GM18861 (cell line): ENCODE measurements at regions not wholly inside any gene's neighbourhood (a gene's known extent, or its start where the extent isn't known, plus 50 kb on each side); places are given as distances from the start of the nearest gene placed in this dataset.
"Not testable (repeated sequence)": the region's sequence is repeated elsewhere in the genome, so short reads cannot be mapped to it uniquely, and the experiment has no call there.

Experiments
- ATAC-seq: cut with Tn5 transposase; IDR thresholded peaks from one replicate; pipeline ENCODE4 v1.9.1; 2021; ENCODE audit not compliant: unreplicated experiment

- ATAC-seq = no peak
Observed at GRCh38 chr5:12208366-12209100, 304.3 kb upstream of the CTNND2 start.

DNA sequence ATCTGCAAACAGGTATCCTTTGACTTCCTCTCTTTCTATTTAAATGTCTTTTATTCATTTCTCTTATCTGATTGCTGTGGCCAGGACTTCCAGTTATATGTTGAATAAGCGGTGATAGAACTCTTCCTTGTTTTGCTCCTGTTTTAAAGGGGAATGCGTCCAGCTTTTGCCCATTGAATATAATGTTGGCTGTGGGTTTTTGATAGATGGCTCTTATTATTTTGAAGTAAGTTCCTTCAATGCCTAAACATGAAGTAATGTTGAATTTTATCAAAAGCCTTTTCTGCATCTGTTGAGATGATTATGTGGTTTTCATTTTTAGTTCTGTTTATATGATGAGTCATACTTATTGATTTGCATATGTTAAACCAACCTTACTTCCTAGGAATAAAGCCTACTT, 300.5 kb upstream of the CTNND2 start:
- ATAC-seq = no peak

GRCh38 chr5:12193536-12193935, 289.3 kb upstream of the CTNND2 start:
- no peak for ATAC-seq

- ATAC-seq = no peak
Observed at GRCh38 chr5:12183003-12183402, 278.8 kb upstream of the CTNND2 start.

DNA sequence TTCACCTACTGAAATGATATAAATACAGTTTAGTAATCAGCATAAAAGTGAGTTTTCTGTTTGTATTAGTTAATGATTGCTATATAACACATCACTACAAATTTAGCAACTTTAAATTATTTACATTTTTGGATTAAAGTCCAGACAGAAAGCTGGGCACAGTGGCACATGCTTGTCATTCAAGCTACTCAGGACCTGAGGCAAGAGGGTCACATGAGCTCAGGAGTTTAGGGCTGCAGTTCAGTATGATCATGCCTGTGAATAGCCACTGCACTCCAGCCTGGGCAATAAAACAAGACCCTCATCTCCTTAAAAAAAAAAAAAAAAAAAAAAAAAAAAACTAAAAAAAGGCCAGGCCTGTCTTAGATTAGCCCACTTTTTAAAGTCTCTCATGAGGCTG, 273.6 kb upstream of the CTNND2 start:
- no peak for ATAC-seq

DNA sequence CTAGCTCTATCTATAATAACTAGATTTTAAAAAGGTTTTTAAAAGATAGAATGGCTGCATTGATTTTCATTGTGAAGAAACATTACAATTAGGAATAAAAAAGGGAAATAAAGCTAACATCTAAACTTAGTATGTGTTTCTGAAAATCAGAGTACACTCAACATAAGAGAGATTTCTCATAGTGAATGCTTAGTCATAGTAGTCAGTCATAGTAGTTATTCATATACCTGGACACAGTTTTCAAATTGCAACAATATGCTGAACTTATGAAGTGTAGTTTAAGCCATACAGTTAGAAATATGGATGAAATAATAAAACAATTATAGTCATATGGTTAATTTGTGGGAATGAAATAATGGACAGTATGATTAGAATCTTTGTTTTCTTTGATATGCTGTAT, 273.0 kb upstream of the CTNND2 start:
- no peak for ATAC-seq

GRCh38 chr5:12175914-12176585, 271.8 kb upstream of the CTNND2 start:
- no peak for ATAC-seq

GRCh38 chr5:12174734-12175133, 270.5 kb upstream of the CTNND2 start:
- no peak for ATAC-seq

- no peak for ATAC-seq
Observed at GRCh38 chr5:12169536-12169935, 265.3 kb upstream of the CTNND2 start.

DNA sequence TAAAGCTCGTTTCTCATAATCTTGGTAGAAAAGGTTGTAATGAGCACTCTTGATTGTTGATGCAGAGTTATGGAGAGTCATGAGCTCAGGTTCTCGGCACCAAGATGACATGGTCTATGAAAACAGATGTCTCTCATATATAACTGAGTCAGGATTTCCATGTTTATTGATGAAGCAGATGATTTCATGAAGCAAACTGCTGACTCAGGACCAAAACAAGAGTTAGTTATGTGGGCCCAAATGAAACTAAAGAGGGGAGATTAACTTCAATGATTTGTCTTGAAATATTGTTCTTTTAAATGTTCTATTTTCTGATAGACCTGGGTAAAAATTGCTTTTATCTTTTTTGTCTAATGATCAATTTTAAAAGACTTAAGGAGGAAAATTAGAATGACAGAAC, 258.6 kb upstream of the CTNND2 start:
- no peak for ATAC-seq

- no peak for ATAC-seq
Observed at GRCh38 chr5:12147513-12147912, 243.3 kb upstream of the CTNND2 start.

- ATAC-seq = no peak
Observed at GRCh38 chr5:12141496-12141895, 237.2 kb upstream of the CTNND2 start.

- ATAC-seq = no peak
Observed at GRCh38 chr5:12133520-12133919, 229.3 kb upstream of the CTNND2 start.

DNA sequence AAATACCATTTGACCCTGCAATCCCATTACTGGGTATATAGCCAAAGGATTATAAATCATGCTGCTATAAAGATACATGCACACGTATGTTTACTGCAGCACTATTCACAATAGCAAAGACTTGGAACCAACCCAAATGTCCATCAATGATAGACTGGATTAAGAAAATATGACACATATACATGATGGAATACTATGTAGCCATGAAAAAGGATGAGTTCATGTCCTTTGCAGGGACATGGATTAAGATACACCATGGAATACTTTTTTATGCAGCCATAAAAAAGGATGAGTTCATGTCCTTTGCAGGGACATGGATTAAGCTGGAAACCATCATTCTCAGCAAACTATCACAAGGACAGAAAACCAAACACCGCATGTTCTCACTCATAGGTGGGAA, 226.8 kb upstream of the CTNND2 start:
- ATAC-seq = not testable (repeated sequence)

DNA sequence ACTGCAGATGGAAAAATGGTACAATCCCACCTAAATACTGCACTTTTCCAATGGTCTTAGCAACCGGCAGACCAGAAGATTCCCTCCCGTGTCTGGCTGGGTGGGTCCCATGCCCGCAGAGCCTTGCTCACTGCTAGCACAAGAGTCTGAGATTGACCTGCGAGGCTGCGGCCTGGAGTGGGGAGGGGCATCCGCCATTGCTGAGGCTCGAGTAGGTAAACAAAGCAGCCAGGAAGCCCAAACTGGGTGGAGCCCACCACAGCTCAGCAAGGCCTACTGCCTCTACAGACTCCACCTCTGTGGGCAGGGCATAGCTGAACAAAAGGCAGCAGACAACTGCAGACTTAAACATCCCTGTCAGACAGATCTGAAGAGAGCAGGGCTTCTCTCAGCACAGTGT, 221.6 kb upstream of the CTNND2 start:
- no peak for ATAC-seq

DNA sequence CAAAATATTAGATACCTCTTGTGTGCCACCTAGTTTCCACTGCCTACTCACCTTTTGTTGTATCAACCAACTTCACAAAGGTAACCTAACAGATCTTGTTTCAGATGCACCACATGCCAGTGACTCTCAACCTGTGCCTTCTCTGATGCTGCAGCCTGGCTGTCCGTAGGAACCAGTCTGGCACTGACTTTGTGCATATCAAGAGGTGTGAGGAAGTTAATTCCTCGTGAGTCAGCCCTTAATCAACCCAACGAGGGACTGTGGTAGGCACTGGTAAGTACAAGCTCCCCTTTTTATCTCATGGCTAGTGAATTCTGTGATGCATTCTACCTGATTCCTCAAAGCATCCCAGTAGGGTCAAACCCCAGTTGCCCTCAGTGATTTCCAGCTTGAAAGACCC, 215.4 kb upstream of the CTNND2 start:
- no peak for ATAC-seq

GRCh38 chr5:12114075-12114474, 209.8 kb upstream of the CTNND2 start:
- ATAC-seq = no peak

GRCh38 chr5:12113062-12113461, 208.8 kb upstream of the CTNND2 start:
- ATAC-seq = no peak

DNA sequence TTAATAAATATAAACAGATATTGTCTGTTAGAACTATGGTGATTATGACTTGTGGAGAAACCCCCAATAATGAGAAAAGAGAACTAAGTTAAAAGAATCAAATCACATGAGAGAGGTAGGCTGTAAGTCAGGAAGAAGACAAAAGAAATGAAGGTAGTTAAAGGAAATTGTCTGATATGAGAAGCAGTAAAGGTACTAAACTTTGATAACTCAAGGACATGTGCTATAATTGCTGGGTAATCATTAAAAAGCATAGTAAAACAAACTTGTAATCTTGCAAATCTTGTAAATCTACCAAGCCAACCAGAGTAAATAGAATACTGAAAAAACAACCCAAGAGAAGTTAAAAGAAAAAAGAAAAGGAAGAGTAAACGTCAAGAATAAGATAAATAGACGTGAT, 207.0 kb upstream of the CTNND2 start:
- no peak for ATAC-seq

DNA sequence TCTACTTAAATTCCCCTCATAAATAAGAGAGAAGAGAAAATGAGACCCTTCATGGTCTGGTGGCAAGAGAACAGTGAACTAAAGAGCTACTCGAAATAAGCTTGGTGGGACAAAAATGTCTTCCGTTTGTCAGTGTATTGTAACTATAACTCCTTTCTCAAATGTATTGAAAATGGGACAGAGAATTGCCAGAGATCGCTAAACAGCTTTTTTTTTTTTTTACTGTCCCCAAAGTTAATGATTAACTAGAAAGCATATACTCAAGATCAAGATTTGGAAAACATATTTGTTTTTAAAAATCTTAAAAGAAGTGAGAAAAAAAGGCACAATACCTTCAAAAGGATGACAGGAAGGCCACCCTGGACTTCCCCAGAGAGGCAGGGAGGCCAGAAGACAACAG, 206.4 kb upstream of the CTNND2 start:
- ATAC-seq = no peak

GRCh38 chr5:12109075-12109688, 204.9 kb upstream of the CTNND2 start:
- no peak for ATAC-seq

DNA sequence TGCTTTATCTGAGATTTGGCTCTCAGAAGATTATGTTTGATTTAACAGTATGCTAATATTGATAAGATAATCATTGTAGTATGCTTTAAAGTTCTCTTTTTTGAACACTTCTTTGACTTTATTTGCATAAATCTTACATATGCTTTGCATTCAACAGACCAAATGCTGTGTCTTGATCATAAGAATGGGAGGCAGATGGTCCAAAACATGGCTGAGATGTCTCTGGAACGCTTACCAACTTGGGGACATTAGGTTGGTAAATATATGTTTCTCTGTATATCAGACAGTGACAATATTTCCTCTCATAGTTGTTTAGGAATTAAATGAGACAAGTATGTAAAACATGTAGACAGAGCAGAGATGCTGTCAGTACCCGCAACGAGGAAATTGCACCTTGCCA, 197.9 kb upstream of the CTNND2 start:
- no peak for ATAC-seq
